IMR-90 (cell line): ENCODE measurements at regions not wholly inside any gene's neighbourhood (a gene's known extent, or its start where the extent isn't known, plus 50 kb on each side); places are given as distances from the start of the nearest gene placed in this dataset.

Experiments used
- ATAC-seq: fragments of 200-7000 bp; cut with Tn5 transposase; 2 replicates; pipeline ENCODE4 v1.9.1; 2020; ENCODE audit warnings: low read depth, mild to moderate bottlenecking, moderate library complexity
- BruUV-seq: library from RNA; stranded (reverse); fragments of 400-500 nt; replicated peaks from 2 replicates; lab custom pipeline; 2021; lab: Mats Ljungman, UMichigan
- CTCF ChIA-PET: fragments of 300-600 bp; formaldehyde crosslinking; extraction: SDS; loops from one replicate; lab custom pipeline; 2021; ENCODE audit warnings: antibody characterized with exemption; lab: Yijun Ruan, JAX
- POLR2A ChIA-PET: fragments of 300-600 bp; sonication (Branson Sonifier 250); formaldehyde crosslinking; loops from one replicate; lab custom pipeline; 2022; ENCODE audit warnings: antibody characterized with exemption; ENCODE audit not compliant: unreplicated experiment; lab: Charles Lee
- DNase-seq: peaks from one replicate; pipeline ENCODE4 v3.0.0; 2013
- H2AFZ ChIP-seq: replicated peaks from 2 replicates; pipeline ENCODE3; 2013; ENCODE audit warnings: low read length, mild to moderate bottlenecking; ENCODE audit not compliant: poor library complexity
- H2AK5ac ChIP-seq: 2 replicates; pipeline ENCODE4 v1.6.1; 2013; ENCODE audit warnings: low read depth, low read length, inconsistent platforms
- H2AK9ac ChIP-seq: replicated peaks from 2 replicates; pipeline ENCODE3; 2013; ENCODE audit warnings: mild to moderate bottlenecking, low read depth, low read length, moderate library complexity; ENCODE audit not compliant: poor library complexity
- H2BK120ac ChIP-seq: 2 replicates; pipeline ENCODE4 v1.6.1; 2013; ENCODE audit warnings: low read depth, low read length, inconsistent platforms
- H2BK15ac ChIP-seq: 3 replicates; pipeline ENCODE4 v1.6.1; 2013; ENCODE audit warnings: low read depth, low read length, inconsistent platforms
- H2BK20ac ChIP-seq: 2 replicates; pipeline ENCODE4 v1.6.1; 2013; ENCODE audit warnings: low read depth, mild to moderate bottlenecking, inconsistent platforms, low read length, moderate library complexity
- H2BK5ac ChIP-seq: 2 replicates; pipeline ENCODE4 v1.6.1; 2013; ENCODE audit warnings: mild to moderate bottlenecking, low read depth, low read length, inconsistent platforms; ENCODE audit not compliant: poor library complexity, severe bottlenecking
- H3K14ac ChIP-seq: replicated peaks from 2 replicates; pipeline ENCODE4 v1.6.1; 2013; ENCODE audit warnings: low read depth, low read length, inconsistent platforms
- H3K18ac ChIP-seq: 2 replicates; pipeline ENCODE4 v1.6.1; 2013; ENCODE audit warnings: low read depth, low read length, control low read depth
- H3K23ac ChIP-seq: 2 replicates; pipeline ENCODE4 v1.6.1; 2013; ENCODE audit warnings: low read depth, low read length, inconsistent platforms
- H3K27ac ChIP-seq: 2 replicates; pipeline ENCODE4 v1.5.1; 2013; ENCODE audit warnings: mild to moderate bottlenecking, control low read depth, low read length; ENCODE audit not compliant: insufficient read depth
- H3K27me3 ChIP-seq: 2 replicates; pipeline ENCODE4 v1.6.1; 2013; ENCODE audit warnings: low read length; ENCODE audit not compliant: control insufficient read depth, insufficient read depth
- H3K36me3 ChIP-seq: 2 replicates; pipeline ENCODE4 v1.6.1; 2013; ENCODE audit warnings: low read length, mixed read lengths; ENCODE audit not compliant: control insufficient read depth, insufficient read depth
- H3K4ac ChIP-seq: 2 replicates; pipeline ENCODE4 v1.6.1; 2013; ENCODE audit warnings: low read depth, low read length, inconsistent platforms
- H3K4me1 ChIP-seq: 2 replicates; pipeline ENCODE4 v1.6.1; 2013; ENCODE audit warnings: low read length, mixed read lengths; ENCODE audit not compliant: control insufficient read depth, insufficient read depth
- H3K4me2 ChIP-seq: 2 replicates; pipeline ENCODE4 v1.6.1; 2013; ENCODE audit warnings: low read depth, mild to moderate bottlenecking, control low read depth, low read length, moderate library complexity
- H3K4me3 ChIP-seq: 2 replicates; pipeline ENCODE4 v1.5.1; 2013; ENCODE audit warnings: low read depth, mild to moderate bottlenecking, control low read depth, low read length, moderate library complexity; ENCODE audit not compliant: insufficient read depth
- H3K56ac ChIP-seq: 2 replicates; pipeline ENCODE4 v1.6.1; 2013; ENCODE audit warnings: low read length, inconsistent platforms; ENCODE audit not compliant: insufficient read depth; ENCODE audit errors: extremely low read depth
- H3K79me1 ChIP-seq, 2 experiments: 2 replicates each; pipeline ENCODE4 v1.6.1; 2013; ENCODE audit warnings: low read length in 2 of 2, inconsistent platforms in 1 of 2, low read depth in 1 of 2
- H3K9ac ChIP-seq: 2 replicates; pipeline ENCODE4 v1.6.1; 2013; ENCODE audit warnings: low read depth, low read length, control low read depth
- H3K9me1 ChIP-seq: 2 replicates; pipeline ENCODE4 v1.6.1; 2013; ENCODE audit warnings: low read length, inconsistent platforms; ENCODE audit not compliant: insufficient read depth
- H3K9me3 ChIP-seq: 2 replicates; pipeline ENCODE4 v1.6.1; 2013; ENCODE audit warnings: low read length; ENCODE audit not compliant: control insufficient read depth, insufficient read depth
- H4K20me1 ChIP-seq: 2 replicates; pipeline ENCODE4 v1.6.1; 2013; ENCODE audit warnings: low read length, inconsistent platforms; ENCODE audit not compliant: insufficient read depth
- H4K5ac ChIP-seq: 2 replicates; pipeline ENCODE4 v1.6.1; 2013; ENCODE audit warnings: mild to moderate bottlenecking, low read depth, low read length, control low read depth
- H4K8ac ChIP-seq, 2 experiments: 2 replicates each; pipeline ENCODE4 v1.6.1; 2013; ENCODE audit warnings: low read depth in 2 of 2, low read length in 2 of 2, control low read depth in 1 of 2, inconsistent platforms in 1 of 2
- H4K91ac ChIP-seq: 2 replicates; pipeline ENCODE4 v1.6.1; 2013; ENCODE audit warnings: low read depth, low read length, inconsistent platforms; ENCODE audit not compliant: insufficient read depth
- BHLHE40 ChIP-seq: fragments of 150-350 bp; IDR thresholded peaks from 2 replicates; pipeline ENCODE4 v1.6.1; 2016; ENCODE audit warnings: mild to moderate bottlenecking, low read depth, low read length
- CEBPB ChIP-seq: IDR thresholded peaks from 2 replicates; pipeline ENCODE4 v1.6.1; 2012; ENCODE audit warnings: low read depth, low read length, improper control_type of control experiment
- CHD1 ChIP-seq: IDR thresholded peaks from 2 replicates; pipeline ENCODE4 v1.6.1; 2012; ENCODE audit warnings: low read depth, low read length, improper control_type of control experiment
- CTCF ChIP-seq: conservative IDR thresholded peaks from 2 replicates; pipeline ENCODE4 v1.5.1; 2012; ENCODE audit warnings: mild to moderate bottlenecking, low read depth, low read length, improper control_type of control experiment
- MAFK ChIP-seq: IDR thresholded peaks from 2 replicates; pipeline ENCODE4 v1.6.1; 2012; ENCODE audit warnings: low read depth, low read length, improper control_type of control experiment
- MAZ ChIP-seq: IDR thresholded peaks from 2 replicates; pipeline ENCODE4 v1.6.1; 2012; ENCODE audit warnings: low read depth, mild to moderate bottlenecking, low read length, improper control_type of control experiment, moderate library complexity, borderline replicate concordance
- MXI1 ChIP-seq: IDR thresholded peaks from 2 replicates; pipeline ENCODE4 v1.6.1; 2012; ENCODE audit warnings: low read depth, mild to moderate bottlenecking, low read length, moderate library complexity, borderline replicate concordance
- NFE2L2 ChIP-seq: fragments of 150-350 bp; IDR thresholded peaks from 2 replicates; pipeline ENCODE4 v1.6.1; 2016; ENCODE audit warnings: low read depth, mild to moderate bottlenecking, low read length
- POLR2A ChIP-seq: IDR thresholded peaks from 2 replicates; pipeline ENCODE4 v1.6.1; 2012; ENCODE audit warnings: mild to moderate bottlenecking, low read depth, low read length
- RAD21 ChIP-seq: IDR thresholded peaks from 2 replicates; pipeline ENCODE4 v1.6.1; 2012; ENCODE audit warnings: low read length, improper control_type of control experiment
- RCOR1 ChIP-seq: IDR thresholded peaks from 2 replicates; pipeline ENCODE4 v1.6.1; 2012; ENCODE audit warnings: mild to moderate bottlenecking, low read length, improper control_type of control experiment; ENCODE audit not compliant: insufficient replicate concordance
- WGBS, 2 experiments: methylation state at CpG; one replicate each; pipeline versions ENCODE4 v1.1.5 to v1.1.7; 2013; ENCODE audit warnings: missing lambda C conversion rate in 2 of 2; ENCODE audit not compliant: insufficient read length in 1 of 2; ENCODE audit errors: extremely low coverage in 2 of 2; 5-methylcytosine and 5-hydroxymethylcytosine counted together
- dilution Hi-C: fragments of 300-500 bp; cut with HindIII; formaldehyde crosslinking; loops from one replicate; pipeline ENCODE4 v1.14.3; 2018; ENCODE audit warnings: low sequenced_read_pairs; ENCODE audit not compliant: unreplicated experiment
- in situ Hi-C: fragments of 300-500 bp; cut with MboI; formaldehyde crosslinking; loops from 3 replicates; pipeline ENCODE4 v1.14.3; 2019; ENCODE audit warnings: low sequenced_read_pairs, inconsistent platforms, mixed read lengths
- intact Hi-C: fragments of 100-400 bp; cut with micrococcal nuclease; formaldehyde crosslinking; loops from 2 replicates; pipeline ENCODE4 v1.10.0; 2022
- TF ChIP-seq, protein P1 (sequence below): fragments of 150-350 bp; IDR thresholded peaks from 2 replicates; pipeline ENCODE4 v1.6.1; 2017; ENCODE audit warnings: mild to moderate bottlenecking, antibody characterized with exemption, low read length, low read depth

DNA sequence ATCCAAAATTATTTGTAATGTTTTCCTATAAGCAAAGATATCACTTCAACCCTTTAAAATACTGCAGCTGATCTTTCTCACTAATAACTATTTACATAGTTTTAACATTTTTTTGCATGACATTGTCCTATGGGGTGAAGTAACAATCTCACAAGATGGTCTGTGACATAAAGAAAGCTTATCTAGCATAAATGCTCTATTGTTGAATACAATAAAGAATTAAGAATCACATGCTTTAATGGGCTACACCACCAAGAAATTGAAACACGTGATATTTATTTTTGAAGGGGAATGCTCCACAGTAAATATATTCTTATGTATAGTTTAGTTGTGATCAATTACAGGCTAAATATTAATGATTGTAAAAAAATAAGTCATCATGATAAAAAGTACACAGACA, 441.1 kb downstream of the PTH2R start:
- no peak overlapping the region for H2BK120ac ChIP-seq
- no peak overlapping the region for H3K18ac ChIP-seq
- no peak overlapping the region for H4K8ac ChIP-seq
- no TSS peak for BruUV-seq
- no peak overlapping the region for H3K56ac ChIP-seq
- TF ChIP-seq RCOR1: no peak
- no peak for TF ChIP-seq CTCF
- no peak for TF ChIP-seq MXI1
- TF ChIP-seq BHLHE40: no peak
- TF ChIP-seq CHD1: no peak
- TF ChIP-seq MAZ: no peak
- no peak for TF ChIP-seq MAFK
- no peak for TF ChIP-seq CEBPB
- no peak for TF ChIP-seq NFE2L2
- TF ChIP-seq RAD21: no peak
- TF ChIP-seq, protein P1, sequence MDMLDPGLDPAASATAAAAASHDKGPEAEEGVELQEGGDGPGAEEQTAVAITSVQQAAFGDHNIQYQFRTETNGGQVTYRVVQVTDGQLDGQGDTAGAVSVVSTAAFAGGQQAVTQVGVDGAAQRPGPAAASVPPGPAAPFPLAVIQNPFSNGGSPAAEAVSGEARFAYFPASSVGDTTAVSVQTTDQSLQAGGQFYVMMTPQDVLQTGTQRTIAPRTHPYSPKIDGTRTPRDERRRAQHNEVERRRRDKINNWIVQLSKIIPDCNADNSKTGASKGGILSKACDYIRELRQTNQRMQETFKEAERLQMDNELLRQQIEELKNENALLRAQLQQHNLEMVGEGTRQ: no peak
- no peak for TF ChIP-seq POLR2A
- H2AK9ac ChIP-seq: no peak overlapping the region
- H3K4ac ChIP-seq: no peak overlapping the region
- no peak overlapping the region for H2AFZ ChIP-seq
- H3K27ac ChIP-seq: no peak overlapping the region
- no peaks in the 10 kb centered on the region for H3K27me3 ChIP-seq
- ChIA-PET POLR2A (no interaction called here), CTCF (no interaction called here)
- ATAC-seq: no peak
- H2BK5ac ChIP-seq: no peak overlapping the region
- WGBS, 2 experiments: no CpG with 5 or more reads among the region's 1 CpG
- H4K20me1 ChIP-seq: no peaks in the 10 kb centered on the region
- H3K14ac ChIP-seq: no peak overlapping the region
- H2BK15ac ChIP-seq: no peak overlapping the region
- no peak for DNase-seq
- dilution Hi-C loops: no loop called here
- intact Hi-C loops: no loop called here
- H3K23ac ChIP-seq: no peak overlapping the region
- H2AK5ac ChIP-seq: no peak overlapping the region
- H3K9me3 ChIP-seq: peaks cover 8% of the 10 kb centered on the region
- H3K4me1 ChIP-seq: no peaks in the 10 kb centered on the region
- in situ Hi-C loops: no loop called here
- H3K9ac ChIP-seq: no peak overlapping the region
- H3K9me1 ChIP-seq: no peaks in the 10 kb centered on the region
- H4K5ac ChIP-seq: no peak overlapping the region
- no peaks in the 10 kb centered on the region for H3K36me3 ChIP-seq
- H3K4me2 ChIP-seq: no peak overlapping the region
- no peak overlapping the region for H4K91ac ChIP-seq
- H3K79me1 ChIP-seq: no peaks in the 10 kb centered on the region
- H2BK20ac ChIP-seq: no peak overlapping the region
- H3K4me3 ChIP-seq: no peak overlapping the region
